GM21737 (cell line): ENCODE measurements at regions not wholly inside any gene's neighbourhood (a gene's known extent, or its start where the extent isn't known, plus 50 kb on each side); places are given as distances from the start of the nearest gene placed in this dataset.

Source experiments
- ATAC-seq: cut with Tn5 transposase; IDR thresholded peaks from one replicate; pipeline ENCODE4 v1.9.1; 2021; ENCODE audit warnings: mild to moderate bottlenecking, moderate library complexity; ENCODE audit not compliant: unreplicated experiment

DNA sequence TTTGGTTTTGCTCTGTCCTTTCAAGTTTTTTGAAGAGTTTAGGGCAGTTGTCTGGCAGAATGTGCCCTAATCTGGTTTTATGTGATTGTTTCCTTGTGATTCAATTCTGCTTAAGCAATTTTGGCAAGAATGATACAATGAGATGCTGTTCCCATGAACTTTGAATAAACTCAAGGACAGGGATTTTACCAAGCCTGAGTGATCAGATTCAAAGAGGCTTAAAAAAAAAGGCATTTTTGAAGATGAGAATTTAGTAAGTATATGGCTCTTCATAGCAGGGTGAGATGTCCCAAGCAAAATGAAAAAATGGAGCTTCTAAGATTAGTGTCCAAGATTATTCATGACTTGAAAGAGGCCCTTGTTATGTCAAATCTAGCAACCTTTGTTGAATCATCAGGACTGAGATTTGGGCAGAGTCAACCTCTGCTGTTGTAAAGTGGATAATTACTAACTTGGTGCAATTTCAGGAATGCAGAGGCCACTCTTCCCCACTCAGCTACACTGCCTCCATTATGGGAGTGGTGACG is 180.6 kb upstream of the NUDT4 start:
- no peak for ATAC-seq

DNA sequence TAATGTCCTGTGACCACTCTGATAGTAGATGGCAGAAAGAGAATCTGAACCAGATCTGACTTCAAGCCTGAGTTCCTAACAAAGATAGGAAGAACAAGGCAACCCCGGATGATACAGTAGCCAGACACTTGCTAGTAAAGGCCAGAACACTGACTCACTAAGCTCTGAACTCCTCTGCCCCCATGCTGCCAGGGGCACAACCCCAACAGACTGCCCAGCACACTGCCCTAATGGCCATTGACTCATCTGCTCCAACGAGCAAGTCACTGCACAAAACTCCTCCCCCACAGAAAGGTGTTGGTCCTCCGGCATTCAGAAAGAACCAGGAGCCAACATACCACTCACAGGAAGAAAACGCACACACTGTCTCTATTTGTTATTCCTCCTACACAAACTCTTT is 179.6 kb upstream of the NUDT4 start:
- no peak for ATAC-seq

DNA sequence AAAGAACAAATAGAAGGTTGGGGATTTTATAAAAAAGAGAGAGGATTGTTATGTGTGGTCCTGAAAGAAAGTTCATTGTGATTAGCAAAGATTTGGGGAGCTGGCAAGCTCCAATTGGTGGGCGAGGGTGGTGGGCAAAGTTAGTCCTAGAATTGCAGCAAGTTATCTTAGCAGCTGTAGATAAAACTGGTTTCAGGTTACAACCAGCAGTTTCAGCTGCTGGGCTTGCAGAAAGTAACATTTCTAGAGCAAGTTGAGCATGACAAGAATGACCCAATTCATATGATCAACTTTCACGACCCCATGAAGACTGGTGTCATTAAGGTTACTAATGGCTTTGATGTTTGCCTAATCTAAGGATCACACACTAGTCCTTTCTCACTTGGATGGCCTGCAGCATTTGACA is 177.9 kb upstream of the NUDT4 start:
- ATAC-seq, result no peak

DNA sequence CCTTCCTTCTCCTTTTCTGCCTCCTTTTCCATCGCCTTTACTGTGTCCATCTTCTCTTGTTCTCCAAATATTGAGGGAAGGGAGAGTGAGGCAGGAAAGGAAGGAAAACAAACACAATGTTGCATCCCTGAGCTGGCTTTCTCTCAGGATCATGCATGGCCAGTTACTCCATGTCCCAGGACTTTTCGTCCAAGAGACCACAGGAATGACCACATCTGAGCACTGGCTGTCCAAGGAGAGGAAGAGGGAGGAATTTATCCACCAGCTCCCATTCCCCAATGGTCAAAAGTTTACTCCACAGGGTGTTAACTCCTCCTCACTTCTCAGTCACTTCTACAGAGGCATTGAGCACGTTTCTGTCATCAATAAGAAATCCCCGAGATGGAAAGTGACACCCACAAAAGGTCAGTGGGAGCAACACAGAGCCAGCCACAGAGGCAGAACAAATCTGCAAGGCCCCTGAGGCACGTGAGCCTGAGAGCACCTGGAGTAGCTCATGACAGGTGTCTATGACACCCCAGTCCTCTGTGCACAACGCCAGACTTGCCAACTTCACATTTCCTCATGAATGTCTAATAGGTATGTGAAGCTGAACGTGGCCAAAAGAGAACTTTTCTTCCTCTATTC is 177.3 kb upstream of the NUDT4 start:
- no peak for ATAC-seq

DNA sequence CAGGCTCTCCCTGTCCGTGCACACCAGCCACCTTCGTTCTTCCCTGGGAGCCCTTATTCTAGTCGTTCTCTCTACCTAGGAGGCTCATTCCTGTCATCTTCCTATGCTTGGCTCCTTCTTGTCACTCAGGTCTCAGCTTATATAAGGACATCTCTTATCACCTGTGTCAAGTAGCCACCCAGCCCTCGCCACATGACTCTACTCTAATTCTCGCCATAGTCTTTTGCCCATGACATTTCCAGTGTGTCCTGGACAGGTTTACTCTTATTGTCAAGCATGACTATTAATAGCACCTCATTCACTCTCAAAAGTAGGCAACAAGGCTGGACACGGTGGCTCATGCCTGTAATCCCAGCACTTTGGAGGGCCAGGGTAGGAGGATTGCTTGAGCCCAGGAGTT is 175.7 kb upstream of the NUDT4 start:
- no peak for ATAC-seq

DNA sequence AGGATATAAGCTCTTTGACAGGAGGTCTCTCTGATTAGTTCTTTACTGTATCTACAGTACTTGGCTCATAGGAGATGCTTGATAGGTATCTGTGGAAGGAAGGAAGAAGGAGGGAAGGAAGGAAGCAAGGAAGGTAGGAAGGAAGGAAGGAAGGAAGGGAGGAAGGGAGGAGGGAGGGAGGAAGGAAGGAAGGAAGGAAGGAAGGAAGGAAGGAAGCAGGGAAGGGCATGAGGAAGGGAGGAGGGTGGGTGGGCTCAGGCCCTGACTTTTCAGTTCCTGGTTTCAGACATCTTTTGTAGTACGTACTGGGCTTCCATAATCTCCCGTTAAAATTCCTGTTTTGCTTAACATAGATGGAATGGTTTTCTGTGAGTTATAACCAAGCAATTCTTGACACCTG is 175.0 kb upstream of the NUDT4 start:
- no peak for ATAC-seq

DNA sequence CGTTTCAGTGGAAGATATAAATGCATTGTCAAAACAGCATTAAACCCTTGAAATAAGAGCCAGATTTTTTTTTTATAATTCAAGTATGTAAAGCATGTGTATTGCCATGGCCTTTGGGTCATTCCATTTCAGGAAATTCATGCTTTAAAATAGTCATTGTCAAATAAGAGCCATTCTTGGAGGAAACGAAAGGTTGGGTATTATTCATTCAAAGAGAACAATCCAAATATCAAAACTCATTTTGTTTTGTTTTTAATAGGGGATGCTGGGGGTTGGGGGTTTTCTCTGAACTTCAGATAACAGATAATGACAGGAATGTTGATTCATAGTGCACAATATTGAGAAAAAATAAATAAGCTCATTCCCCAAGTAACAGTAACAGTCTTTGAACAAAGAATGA is 174.4 kb upstream of the NUDT4 start:
- ATAC-seq, result no peak

DNA sequence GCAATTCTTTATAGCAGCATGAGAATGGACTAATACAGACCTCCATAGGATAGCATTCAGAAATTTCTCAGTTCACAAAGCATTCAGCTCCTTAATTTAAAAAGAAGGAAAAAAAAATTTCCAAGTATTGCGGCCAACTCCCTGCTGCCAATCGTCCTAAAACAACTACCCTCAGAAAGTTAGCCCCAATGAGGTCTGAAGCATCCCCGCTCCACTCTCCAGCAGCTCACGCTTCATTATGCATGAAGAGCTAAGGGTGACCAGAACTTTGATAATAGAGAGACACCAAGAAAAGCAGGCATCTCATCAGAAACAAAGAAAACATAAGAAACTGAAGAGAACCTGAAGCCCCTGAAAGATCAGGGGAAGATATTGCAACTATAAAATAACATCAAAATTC is 172.8 kb upstream of the NUDT4 start:
- no peak for ATAC-seq

DNA sequence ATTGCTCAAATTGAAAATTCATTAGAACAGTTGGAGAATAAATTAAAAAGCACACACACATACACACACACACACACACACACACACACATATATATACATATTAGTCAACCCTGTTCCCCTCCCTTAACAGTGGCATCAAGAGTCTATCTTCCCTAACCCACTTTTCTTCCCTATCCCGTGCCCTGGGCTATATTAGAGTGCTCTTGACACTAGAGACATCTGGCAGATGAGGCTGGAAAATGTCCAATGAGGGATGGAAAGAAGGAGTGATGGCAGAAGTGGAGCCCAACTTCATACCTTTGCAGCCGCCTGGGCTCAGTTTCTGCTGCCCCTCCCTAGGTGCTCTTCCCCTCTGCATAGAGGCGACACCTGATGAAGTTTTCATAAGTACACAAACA is 172.4 kb upstream of the NUDT4 start:
- ATAC-seq, result no peak

DNA sequence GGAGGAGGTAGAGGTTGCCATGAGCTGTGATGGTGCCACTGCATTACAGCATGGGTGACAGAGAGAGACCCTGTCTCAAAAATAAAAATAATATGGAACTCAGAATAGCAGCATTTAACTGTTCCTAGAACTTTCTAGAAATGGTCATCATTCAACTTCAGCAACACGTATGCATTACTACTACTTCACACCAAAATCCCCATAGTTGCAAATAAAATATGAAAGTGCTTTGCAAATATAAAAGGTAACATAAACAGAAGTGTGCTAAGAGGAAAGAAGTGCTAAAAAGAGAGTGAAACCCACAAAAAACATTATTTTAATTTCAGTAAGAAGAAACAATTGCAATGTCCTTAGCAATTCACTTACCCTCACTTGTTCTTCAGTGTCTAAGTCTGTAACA is 169.7 kb upstream of the NUDT4 start:
- no peak for ATAC-seq

DNA sequence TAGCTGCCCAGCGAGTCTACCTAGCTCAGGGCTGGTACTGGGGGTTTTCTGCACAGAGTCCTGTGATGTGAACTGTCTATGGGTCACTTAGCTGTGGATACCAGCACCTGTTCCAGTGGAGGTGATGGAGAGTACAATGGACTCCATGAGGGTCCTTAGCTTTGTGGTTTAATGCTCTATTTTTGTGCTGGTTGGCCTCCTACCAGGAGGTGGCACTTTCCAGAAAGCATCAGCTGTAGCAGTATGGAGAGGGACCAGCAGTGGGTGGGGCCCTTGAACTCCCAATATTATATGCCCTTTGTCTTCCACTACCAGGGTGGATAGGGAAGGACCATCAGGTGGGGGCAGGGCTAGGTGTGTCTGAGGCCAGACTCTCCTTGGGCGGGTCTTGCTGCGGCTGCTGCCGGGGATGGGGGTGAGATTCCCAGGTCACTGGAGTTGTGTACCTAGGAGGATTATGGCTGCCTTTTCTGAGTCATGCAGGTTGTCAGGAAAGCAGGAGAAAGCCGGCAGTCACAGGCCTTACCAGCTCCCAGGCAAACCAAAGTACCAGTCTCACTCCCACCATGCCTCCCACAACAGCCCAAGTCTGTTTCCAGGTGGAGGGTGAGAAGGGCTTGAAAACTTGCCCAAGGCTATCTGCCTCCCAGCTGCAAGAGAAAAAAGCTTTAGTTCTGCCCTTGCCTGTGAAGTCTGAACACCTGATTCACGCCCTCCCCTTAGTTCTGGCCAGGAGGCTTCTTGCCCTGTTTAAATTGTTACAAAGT is 163.0 kb upstream of the NUDT4 start:
- no peak for ATAC-seq

DNA sequence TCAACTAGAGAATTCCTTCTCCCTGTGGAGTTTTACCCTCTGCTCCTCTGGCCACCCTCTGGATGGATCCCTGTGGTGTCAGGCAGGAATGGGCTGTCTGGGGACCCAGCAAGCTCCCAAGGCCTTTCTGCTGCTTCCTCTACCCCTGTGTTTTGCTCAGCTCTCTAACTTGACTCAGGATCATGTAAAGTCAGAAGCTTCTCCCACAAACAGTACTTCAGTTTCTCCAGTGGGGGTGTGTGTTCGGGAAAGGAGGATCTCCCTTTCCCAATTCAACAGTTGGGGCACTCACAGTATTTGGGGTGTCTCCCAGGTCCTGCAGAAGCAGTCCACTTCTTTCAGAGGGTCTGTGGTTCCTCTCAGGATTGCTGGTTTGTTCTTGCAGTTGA is 162.4 kb upstream of the NUDT4 start:
- no peak for ATAC-seq

DNA sequence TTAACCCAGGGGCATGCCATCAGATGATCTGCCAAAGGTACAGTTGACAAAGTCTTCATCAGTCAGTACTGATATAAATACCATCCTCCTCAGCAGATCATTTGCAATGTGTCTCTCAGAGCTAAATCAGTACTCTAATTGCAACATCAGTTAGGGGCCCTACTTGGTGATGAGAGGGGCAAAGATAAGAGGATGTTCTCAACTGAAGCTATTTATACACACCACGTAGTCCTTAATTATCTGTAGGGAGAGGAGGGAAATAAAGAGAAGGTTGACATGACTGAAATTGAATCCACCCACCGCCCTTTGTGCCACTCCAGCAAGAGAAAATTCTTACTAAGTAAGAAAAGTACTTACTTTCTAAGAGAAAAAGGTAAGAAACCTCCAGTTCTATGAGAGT is 157.8 kb upstream of the NUDT4 start:
- no peak for ATAC-seq

DNA sequence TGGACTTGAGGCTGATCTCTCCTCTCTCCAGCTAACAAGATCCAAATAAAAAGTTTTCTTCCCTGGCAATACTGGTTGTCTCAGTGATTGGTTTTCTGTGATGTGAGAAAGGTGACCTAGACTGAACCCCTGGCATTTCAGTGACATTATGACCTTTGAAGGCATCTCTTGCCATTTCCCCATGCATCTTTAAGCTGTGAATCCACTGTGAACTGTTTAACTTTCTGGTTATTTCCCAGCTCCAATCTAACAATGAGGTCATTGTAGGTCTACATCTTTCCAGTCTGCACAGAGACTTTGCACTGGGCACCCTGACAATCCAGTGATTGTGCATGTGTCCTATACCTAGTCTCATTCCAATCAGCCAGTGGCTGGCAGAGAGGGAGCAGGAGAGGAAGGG is 155.9 kb upstream of the NUDT4 start:
- no peak for ATAC-seq

DNA sequence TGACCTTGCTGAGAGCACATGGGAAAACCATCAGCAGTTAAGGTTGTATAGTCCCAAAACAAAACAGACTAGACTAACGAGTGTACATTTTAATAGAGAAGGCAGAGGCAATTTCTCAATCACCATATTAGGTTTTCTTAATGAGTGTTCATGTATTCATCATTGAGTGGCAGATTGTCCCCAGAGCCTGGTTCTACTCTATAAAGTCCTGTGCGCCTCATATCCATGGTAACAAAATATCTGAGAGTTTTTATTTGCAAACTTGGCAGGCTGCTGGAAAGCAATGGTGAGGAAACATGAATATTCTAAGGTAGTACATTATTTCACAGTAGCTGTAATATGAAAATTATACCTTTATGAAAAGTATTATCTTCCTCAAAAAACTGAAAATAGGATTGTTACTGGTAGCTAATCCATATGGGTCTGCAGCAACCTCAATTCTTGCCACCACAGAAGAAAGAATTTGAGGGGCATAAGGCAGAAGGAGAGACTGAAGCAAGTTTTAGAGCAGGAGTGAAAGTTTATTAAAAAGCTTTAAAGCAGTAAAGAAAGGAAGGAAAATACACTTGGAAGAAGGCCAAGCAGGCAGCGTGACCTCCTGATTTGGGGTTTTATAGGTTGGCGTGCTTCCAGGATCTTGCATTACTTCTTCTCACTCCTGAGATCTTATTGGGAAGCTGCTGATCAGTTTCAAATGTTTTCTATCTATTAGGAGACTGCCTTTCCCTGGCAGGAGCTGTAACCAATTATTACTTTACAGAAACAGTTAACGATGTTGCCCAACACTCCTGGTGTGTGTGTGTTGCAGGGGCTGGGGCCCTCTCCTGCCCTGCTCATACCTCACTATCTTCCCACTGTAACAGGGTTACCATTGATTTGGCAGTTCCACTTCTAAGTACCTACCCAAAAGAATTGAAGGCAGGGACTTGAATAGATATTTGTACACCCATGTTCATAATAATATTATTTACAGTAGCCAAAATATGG is 154.0 kb upstream of the NUDT4 start:
- no peak for ATAC-seq

DNA sequence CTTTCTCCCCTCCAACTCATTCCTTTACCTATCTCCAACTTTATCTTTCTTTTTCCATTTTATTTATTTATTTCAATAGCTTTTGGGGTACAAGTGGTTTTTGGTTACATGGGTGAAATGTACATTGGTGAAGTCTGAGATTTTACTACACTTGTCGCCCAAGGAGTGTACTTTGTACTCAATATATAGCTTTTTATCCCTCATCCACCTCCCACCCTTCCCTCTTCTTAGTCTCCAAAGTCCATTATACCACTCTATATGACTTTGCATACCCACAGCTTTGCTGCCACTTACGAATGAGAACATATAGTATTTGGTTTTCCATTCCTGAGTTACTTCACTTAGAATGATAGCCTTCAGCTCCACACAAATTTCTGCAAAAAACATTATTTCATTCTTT is 152.6 kb upstream of the NUDT4 start:
- no peak for ATAC-seq

DNA sequence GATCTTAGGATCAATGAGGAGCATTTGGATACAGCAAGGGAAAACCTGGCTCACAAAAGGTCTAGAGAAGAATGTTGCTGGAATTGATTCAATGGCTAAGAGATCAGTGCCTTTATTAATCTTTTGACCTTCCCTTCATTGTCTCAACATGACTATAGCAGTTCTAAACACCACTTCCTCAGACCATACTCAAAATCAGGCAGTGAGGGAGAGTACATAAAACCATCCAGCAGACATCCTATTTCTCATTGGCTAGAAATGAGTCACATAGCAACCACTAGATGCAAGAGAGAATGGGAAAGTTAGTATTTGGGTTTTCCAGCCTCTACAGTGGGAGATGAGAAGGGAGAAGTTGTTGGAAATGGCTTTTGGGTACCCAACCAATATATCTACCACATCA is 151.4 kb upstream of the NUDT4 start:
- ATAC-seq, result no peak

DNA sequence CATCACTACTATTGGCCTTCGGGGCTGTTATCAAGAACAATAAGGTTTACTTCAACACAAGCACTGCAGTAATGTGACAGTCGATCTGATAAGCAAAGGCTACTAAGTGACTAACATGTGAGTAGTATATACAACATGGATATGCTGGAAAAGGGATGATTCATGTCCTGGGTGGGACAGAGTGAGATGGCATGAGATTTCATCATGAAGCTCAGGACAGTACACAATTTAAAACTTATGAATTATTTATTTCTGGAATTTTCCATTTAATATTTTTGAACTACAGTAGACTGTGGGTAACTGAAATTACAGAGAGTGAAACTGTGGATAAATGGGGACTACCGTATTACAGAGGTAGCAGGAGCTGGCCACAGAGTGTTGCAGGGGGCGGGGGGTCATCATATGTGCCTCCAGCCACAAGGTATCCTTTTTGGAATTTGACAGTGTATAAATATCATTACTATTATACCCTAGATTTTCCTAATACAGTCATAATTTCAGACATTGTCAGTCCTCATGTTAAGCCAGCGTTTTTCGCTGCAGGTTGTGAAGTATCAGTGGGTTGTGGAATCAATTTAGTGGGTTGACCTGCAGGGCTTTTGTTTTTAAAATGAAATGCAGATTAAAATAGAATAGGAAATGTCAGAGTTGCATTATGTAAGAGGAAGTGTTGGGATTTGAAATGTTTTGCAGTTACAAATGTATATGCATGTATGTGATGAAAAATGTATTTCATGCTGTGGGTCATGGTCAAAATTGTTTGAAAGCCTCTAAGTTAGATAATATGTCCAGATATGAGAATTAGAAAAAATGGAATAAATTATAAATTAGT is 148.0 kb upstream of the NUDT4 start:
- ATAC-seq, result no peak

DNA sequence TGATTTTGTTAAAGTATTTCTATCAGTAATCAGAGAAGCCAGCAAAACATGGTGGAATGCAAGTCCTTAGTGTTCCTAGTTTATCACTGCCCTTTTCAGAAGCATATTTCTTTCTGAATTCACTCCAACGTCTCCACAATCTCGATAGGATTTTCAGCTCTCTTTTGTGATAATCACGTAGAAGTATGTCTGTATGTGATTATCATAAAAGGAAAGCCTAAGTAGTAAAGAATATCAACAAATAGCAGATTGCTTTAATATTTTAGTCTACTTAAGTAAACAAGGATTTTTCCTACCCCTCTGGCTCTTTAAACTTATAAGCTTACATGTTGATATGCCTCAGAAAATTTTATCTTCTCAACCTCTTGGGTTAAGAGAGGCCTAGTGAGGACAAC is 147.4 kb upstream of the NUDT4 start:
- ATAC-seq, result no peak

DNA sequence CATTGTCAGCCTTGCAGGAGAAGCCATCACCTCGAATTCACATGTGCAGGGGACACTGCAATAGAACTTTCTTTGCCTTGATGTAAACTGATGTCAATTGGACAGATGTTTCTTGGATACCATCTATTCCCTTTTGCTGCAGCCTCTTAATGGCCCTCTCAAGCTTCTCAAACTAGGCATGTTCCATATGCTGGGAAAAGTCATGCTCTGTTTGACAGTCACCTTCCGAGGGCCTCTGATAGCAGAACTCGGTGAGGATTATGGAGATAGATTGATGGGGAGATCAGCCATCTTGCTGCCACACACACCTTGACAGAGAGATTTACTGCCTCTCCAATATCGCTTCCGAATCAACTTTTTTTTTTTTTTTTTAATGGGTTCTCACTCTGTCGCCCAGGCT is 145.8 kb upstream of the NUDT4 start:
- no peak for ATAC-seq

DNA sequence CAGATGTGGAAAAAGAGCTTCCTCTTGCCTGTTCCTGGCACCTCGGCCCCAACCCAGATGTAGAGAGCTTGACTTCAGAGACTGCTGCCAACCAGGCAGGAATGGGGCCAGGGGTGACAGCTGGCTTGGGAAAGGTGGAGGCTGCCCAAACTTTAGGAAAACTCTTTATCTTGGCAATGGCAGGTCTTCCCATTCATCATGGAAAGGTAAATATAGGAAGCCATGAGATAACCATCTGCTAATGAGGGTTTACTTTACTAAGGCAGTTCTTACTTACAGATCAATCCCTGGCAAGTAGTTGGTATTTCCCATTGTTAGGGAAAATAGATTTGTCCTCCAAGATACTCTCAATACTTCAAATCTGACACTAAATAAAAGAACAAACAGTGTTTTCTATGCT is 143.1 kb upstream of the NUDT4 start:
- no peak for ATAC-seq
